ENCODE measurements at regions not wholly inside any gene's neighbourhood (a gene's known extent, or its start where the extent isn't known, plus 50 kb on each side); places are given as distances from the start of the nearest gene placed in this dataset.

DNA sequence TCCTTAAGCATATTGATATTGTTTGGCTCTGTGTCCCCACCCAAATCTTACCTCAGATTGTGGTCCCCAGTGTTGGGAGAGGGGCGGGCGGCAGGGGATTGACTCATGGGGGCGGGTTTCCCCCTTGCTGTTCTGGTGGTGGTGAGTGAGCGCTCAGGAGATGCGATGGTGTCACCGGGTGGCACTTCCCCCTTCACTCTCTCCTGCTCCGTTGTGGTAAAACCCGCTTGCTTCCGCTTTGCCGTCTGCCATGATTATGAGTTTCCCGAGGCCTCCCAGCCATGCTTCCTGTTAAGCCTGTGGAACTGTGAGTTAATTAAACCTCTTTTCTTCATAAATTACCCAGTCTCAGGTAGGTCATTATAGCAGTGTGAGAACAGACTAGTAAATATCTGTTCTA, 229.1 kb downstream of the IRX2 start:
- DNase-seq (ENCODE audit: low spot score in 2 of 2), result no peak
- WGBS, 2 donors, result 81 to 93% methylated on average over 11 of the region's 11 CpGs
- TF ChIP-seq CTCF (IDR thresholded peaks at IDR 0.05) (no peak), POLR2A (IDR thresholded peaks at IDR 0.05) (no peak)
- intact Hi-C loops (cut with DNase I; ENCODE audit: low total_unique reads), result no loop called here
- H3K4me3 ChIP-seq (ENCODE audit: low read depth, poor library complexity, severe bottlenecking), result no peak overlapping the region

DNA sequence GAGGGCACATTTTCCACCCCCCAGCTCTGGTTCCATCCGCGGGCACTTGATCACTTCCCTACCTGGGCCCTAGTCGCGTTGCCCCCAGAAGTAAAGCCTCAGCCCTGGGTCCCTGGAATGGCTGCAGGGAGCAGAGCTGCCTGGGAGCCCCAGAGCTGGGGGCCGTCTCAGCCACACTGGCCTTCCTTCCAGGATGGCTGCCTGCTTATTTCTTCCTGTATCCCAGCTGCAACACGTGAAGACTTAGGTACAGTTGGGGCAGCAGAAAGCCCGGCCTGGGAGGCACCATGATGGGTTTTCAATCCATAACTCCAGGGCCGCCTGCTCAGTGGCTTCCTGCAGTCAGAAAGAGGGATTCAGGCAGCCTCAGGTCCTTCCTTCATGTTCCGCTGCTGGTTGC, 232.3 kb downstream of the IRX2 start:
- WGBS, 2 donors, result 71 to 93% methylated on average over 9 of the region's 9 CpGs
- intact Hi-C loops (cut with DNase I; ENCODE audit: low total_unique reads), result no loop called here
- no peak for TF ChIP-seq CTCF (IDR thresholded peaks at IDR 0.05)
- no peak for TF ChIP-seq POLR2A (IDR thresholded peaks at IDR 0.05)
- no peak overlapping the region for H3K4me3 ChIP-seq (ENCODE audit: low read depth, poor library complexity, severe bottlenecking)
- no peak for DNase-seq (ENCODE audit: low spot score in 2 of 2)

DNA sequence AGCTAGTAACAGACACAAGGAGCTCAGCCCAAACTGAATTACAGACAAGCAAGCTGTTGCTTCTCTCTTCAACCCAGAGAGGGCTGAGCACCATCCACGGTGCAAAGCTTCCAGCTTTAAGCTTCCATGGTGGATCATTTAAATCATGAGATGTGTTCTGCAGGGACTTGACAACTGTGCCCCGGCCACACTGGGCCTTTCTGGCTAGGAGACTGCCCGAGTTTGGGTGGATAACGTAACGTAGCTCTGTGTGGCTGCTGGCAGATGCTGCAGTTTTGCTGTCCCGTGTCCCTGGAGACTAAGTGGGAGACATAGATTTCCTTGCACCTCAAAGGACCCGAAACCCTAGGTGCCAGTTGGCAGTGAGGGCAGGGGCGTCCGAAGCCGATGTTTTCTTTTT, 234.0 kb downstream of the IRX2 start:
- WGBS, 2 donors, result 73 to 89% methylated on average over 10 of the region's 10 CpGs
- intact Hi-C loops (cut with DNase I; ENCODE audit: low total_unique reads), result no loop called here
- no peak for DNase-seq (ENCODE audit: low spot score in 2 of 2)
- no peak for TF ChIP-seq CTCF (IDR thresholded peaks at IDR 0.05)
- no peak for TF ChIP-seq POLR2A (IDR thresholded peaks at IDR 0.05)
- no peak overlapping the region for H3K4me3 ChIP-seq (ENCODE audit: low read depth, poor library complexity, severe bottlenecking)

DNA sequence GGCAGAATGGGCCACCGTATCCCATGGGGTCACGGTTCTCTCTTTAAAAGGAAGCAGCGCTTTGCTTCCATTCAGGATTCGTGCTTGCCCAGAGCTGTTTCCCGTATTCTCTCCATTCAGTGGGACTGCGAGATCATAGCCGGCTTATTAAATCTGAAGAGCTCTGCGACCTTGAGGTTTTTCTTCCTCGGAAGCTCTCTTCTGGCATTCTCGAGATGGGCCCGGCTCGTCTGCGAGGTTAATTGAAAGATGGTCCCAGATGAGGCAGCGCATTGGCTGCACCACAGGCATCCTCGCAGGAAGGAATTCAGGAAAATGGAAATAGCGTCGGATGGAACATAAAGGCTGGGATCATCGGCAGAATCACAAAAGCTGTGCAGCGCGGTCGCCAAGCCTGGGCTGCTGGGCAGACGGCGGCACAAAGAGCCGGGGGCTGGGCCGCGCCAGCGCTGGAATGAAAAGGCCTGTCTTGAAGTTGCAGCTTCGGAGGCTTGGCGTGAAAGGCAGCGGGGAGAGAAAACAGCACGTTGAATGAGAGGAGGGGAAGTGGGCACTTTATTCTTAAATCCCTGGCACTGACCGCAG, 236.2 kb downstream of the IRX2 start:
- TF ChIP-seq POLR2A (IDR thresholded peaks at IDR 0.05) (no peak), CTCF (IDR thresholded peaks at IDR 0.05) (no peak)
- DNase-seq (ENCODE audit: low spot score in 2 of 2), result no peak
- no peak overlapping the region for H3K4me3 ChIP-seq (ENCODE audit: low read depth, poor library complexity, severe bottlenecking)
- intact Hi-C loops (cut with DNase I; ENCODE audit: low total_unique reads), result no loop called here
- WGBS, 2 donors, result 78 to 87% methylated on average over 32 of the region's 32 CpGs

GRCh38 chr5:2514484-2514883, 237.0 kb downstream of the IRX2 start:
- H3K4me3 ChIP-seq (ENCODE audit: low read depth, poor library complexity, severe bottlenecking), result no peak overlapping the region
- intact Hi-C loops (cut with DNase I; ENCODE audit: low total_unique reads), result no loop called here
- no peak for DNase-seq (ENCODE audit: low spot score in 2 of 2)
- TF ChIP-seq CTCF (IDR thresholded peaks at IDR 0.05), result no peak
- 73 to 77% methylated on average over 6 of the region's 6 CpGs for WGBS, 2 donors

DNA sequence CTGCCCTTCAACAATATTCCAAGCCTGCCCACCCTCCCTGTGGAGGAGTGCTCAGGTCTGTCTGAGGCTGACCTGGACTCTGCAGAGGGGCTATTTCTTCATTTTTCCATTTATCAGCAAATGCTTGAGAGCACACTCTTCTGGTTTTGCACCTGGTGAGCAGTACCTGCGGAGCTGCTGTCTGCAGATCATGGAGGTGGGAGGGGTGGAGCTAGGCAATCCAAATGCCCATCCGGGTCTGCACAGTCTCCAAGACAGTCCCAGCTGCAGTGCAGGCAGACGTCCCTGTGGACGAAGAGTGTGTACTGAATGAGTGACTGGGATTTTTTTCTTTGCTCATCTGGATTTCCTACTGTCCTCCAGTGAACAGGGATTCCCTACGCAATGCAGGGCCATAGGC, 239.8 kb downstream of the IRX2 start:
- no peak for TF ChIP-seq CTCF (IDR thresholded peaks at IDR 0.05)
- no peak for TF ChIP-seq POLR2A (IDR thresholded peaks at IDR 0.05)
- no peak overlapping the region for H3K4me3 ChIP-seq (ENCODE audit: low read depth, poor library complexity, severe bottlenecking)
- intact Hi-C loops (cut with DNase I; ENCODE audit: low total_unique reads), result no loop called here
- no peak for DNase-seq (ENCODE audit: low spot score in 2 of 2)
- WGBS, 2 donors, result 91% methylated on average over 5 of the region's 5 CpGs

Data from lower leg skin (tissue), 4 donors.